ENCODE measurements at regions not wholly inside any gene's neighbourhood (a gene's known extent, or its start where the extent isn't known, plus 50 kb on each side); places are given as distances from the start of the nearest gene placed in this dataset.
"Not testable (repeated sequence)": the region's sequence is repeated elsewhere in the genome, so short reads cannot be mapped to it uniquely, and the experiment has no call there.

GRCh38 chr5:57642066-57642465 lies 159.5 kb upstream of the ACTBL2 start:
- Histone ChIP-seq H3K9me3 (ENCODE audit: insufficient read depth, low read length) (peaks cover 6% of the 10 kb centered on the region; the same call in 1 of the 2 replicates), H3K9ac (ENCODE audit: insufficient read length, low read depth) (no peak overlapping the region), H3K4me3 (ENCODE audit: insufficient read length, low read depth) (no peak overlapping the region), H3K27me3 (ENCODE audit: insufficient read depth, insufficient read length) (peaks cover 5% of the 10 kb centered on the region), H3K4me1 (ENCODE audit: insufficient read depth, insufficient read length) (no peaks in the 10 kb centered on the region), H3K36me3 (ENCODE audit: insufficient read depth, insufficient read length, low read length) (no peaks in the 10 kb centered on the region)
- DNase-seq (ENCODE audit: low read depth, low spot score) = peak; percentile 5
- TF ChIP-seq YY1 (IDR thresholded peaks at IDR 0.05; ENCODE audit: insufficient read depth, insufficient read length) (no peak), ZNF274 (IDR thresholded peaks at IDR 0.05; ENCODE audit: low read depth, low read length) (no peak), SUZ12 (IDR thresholded peaks at IDR 0.05; ENCODE audit: extremely low read depth, insufficient read depth, insufficient read length) (no peak)

DNA sequence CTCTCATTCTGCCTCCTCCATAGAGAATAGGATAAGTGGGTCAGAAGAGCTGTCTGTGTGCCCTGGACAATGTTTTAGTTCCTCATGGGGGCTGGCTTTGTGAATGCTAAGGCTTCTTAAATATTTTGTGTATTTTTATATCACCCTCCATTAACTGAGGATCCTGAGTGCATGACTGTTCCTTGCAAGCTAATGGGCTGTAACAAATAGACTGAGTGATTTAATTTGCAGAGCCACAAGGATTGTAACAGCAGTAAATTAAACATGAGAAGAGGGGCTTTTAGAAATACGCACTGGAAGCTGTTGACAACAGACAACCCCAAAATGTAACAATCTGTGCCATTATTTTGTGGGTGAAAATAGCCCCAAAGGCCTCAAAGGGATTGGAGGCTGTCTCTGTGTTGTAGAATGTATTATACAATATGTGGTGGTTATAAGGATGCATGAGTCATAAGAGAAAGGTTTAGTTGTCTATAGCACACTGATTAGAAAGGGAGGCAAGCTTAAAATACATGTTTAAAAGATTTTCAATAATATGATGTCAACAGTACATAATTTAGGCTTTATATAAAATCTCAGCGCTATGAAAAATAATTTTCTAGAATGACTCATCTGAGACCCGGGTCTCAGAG lies 152.7 kb upstream of the ACTBL2 start:
- Histone ChIP-seq H3K4me1 (ENCODE audit: insufficient read depth, insufficient read length) (no peaks in the 10 kb centered on the region), H3K9me3 (ENCODE audit: insufficient read depth, low read length) (no peaks in the 10 kb centered on the region), H3K27me3 (ENCODE audit: insufficient read depth, insufficient read length) (peaks cover 5% of the 10 kb centered on the region), H3K4me3 (ENCODE audit: insufficient read length, low read depth) (no peak overlapping the region), H3K9ac (ENCODE audit: insufficient read length, low read depth) (no peak overlapping the region), H3K36me3 (ENCODE audit: insufficient read depth, insufficient read length, low read length) (no peaks in the 10 kb centered on the region)
- no peak for DNase-seq (ENCODE audit: low read depth, low spot score)
- no peak for TF ChIP-seq SUZ12 (IDR thresholded peaks at IDR 0.05; ENCODE audit: extremely low read depth, insufficient read depth, insufficient read length)
- no peak for TF ChIP-seq ZNF274 (IDR thresholded peaks at IDR 0.05; ENCODE audit: low read depth, low read length)
- no peak for TF ChIP-seq YY1 (IDR thresholded peaks at IDR 0.05; ENCODE audit: insufficient read depth, insufficient read length)

GRCh38 chr5:57632937-57633336 lies 150.3 kb upstream of the ACTBL2 start:
- no peaks in the 10 kb centered on the region for H3K27me3 ChIP-seq (ENCODE audit: insufficient read depth, insufficient read length)
- H3K36me3 ChIP-seq (ENCODE audit: insufficient read depth, insufficient read length, low read length) = no peaks in the 10 kb centered on the region
- H3K4me3 ChIP-seq (ENCODE audit: insufficient read length, low read depth) = no peak overlapping the region
- no peak for DNase-seq (ENCODE audit: low read depth, low spot score)
- TF ChIP-seq YY1 (IDR thresholded peaks at IDR 0.05; ENCODE audit: insufficient read depth, insufficient read length) (no peak), SUZ12 (IDR thresholded peaks at IDR 0.05; ENCODE audit: extremely low read depth, insufficient read depth, insufficient read length) (no peak), ZNF274 (IDR thresholded peaks at IDR 0.05; ENCODE audit: low read depth, low read length) (no peak)
- no peaks in the 10 kb centered on the region for H3K4me1 ChIP-seq (ENCODE audit: insufficient read depth, insufficient read length)
- no peaks in the 10 kb centered on the region for H3K9me3 ChIP-seq (ENCODE audit: insufficient read depth, low read length)
- no peak overlapping the region for H3K9ac ChIP-seq (ENCODE audit: insufficient read length, low read depth)

DNA sequence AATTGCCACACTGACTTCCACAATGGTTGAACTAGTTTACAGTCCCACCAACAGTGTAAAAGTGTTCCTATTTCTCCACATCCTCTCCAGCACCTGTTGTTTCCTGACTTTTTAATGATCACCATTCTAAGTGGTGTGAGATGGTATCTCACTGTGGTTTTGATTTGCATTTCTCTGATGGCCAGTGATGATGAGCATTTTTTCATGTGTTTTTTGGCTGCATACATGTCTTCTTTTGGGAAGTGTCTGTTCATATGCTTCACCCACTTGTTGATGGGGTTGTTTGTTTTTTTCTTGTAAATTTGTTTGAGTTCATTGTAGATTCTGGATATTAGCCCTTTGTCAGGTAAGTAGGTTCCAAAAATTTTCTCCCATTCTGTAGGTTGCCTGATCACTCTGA lies 148.5 kb upstream of the ACTBL2 start:
- H3K9me3 ChIP-seq (ENCODE audit: insufficient read depth, low read length); H3K36me3 ChIP-seq (ENCODE audit: insufficient read depth, insufficient read length, low read length); H3K9ac ChIP-seq (ENCODE audit: insufficient read length, low read depth); H3K4me1 ChIP-seq (ENCODE audit: insufficient read depth, insufficient read length); DNase-seq (ENCODE audit: low read depth, low spot score); H3K4me3 ChIP-seq (ENCODE audit: insufficient read length, low read depth); H3K27me3 ChIP-seq (ENCODE audit: insufficient read depth, insufficient read length): not testable (repeated sequence)

GRCh38 chr5:57627661-57628060 lies 145.1 kb upstream of the ACTBL2 start:
- no peak for DNase-seq (ENCODE audit: low read depth, low spot score)
- no peaks in the 10 kb centered on the region for H3K4me1 ChIP-seq (ENCODE audit: insufficient read depth, insufficient read length)
- no peak overlapping the region for H3K9ac ChIP-seq (ENCODE audit: insufficient read length, low read depth)
- TF ChIP-seq SUZ12 (IDR thresholded peaks at IDR 0.05; ENCODE audit: extremely low read depth, insufficient read depth, insufficient read length) (no peak), ZNF274 (IDR thresholded peaks at IDR 0.05; ENCODE audit: low read depth, low read length) (no peak), YY1 (IDR thresholded peaks at IDR 0.05; ENCODE audit: insufficient read depth, insufficient read length) (no peak)
- no peaks in the 10 kb centered on the region for H3K9me3 ChIP-seq (ENCODE audit: insufficient read depth, low read length)
- H3K36me3 ChIP-seq (ENCODE audit: insufficient read depth, insufficient read length, low read length) = no peaks in the 10 kb centered on the region
- no peaks in the 10 kb centered on the region for H3K27me3 ChIP-seq (ENCODE audit: insufficient read depth, insufficient read length)
- no peak overlapping the region for H3K4me3 ChIP-seq (ENCODE audit: insufficient read length, low read depth)

DNA sequence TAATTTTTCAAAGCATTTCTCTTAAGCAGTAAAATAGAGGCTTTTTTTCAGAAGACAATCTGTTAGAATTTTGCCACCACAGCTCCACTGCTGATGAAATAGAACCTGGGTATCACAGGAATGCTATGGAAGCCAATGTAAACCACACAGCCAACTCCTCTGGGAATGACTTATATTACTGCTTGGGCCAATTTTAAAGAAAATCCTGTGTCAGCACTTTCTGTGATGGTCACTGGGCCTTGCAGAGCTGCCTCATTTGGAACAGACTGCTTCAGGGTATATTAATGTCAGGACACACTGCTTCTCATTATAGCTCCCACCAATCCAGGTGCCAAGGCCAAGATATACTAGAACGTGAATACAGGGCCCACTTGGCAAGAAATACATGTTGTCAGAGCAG lies 144.1 kb upstream of the ACTBL2 start:
- no peak for DNase-seq (ENCODE audit: low read depth, low spot score)
- H3K27me3 ChIP-seq (ENCODE audit: insufficient read depth, insufficient read length) = no peaks in the 10 kb centered on the region

GRCh38 chr5:57621624-57622023 lies 139.0 kb upstream of the ACTBL2 start:
- no peak for DNase-seq (ENCODE audit: low read depth, low spot score)
- Histone ChIP-seq H3K36me3 (ENCODE audit: insufficient read depth, insufficient read length, low read length) (no peaks in the 10 kb centered on the region), H3K27me3 (ENCODE audit: insufficient read depth, insufficient read length) (no peaks in the 10 kb centered on the region), H3K4me3 (ENCODE audit: insufficient read length, low read depth) (no peak overlapping the region), H3K4me1 (ENCODE audit: insufficient read depth, insufficient read length) (no peaks in the 10 kb centered on the region), H3K9ac (ENCODE audit: insufficient read length, low read depth) (no peak overlapping the region), H3K9me3 (ENCODE audit: insufficient read depth, low read length) (no peaks in the 10 kb centered on the region)
- TF ChIP-seq ZNF274 (IDR thresholded peaks at IDR 0.05; ENCODE audit: low read depth, low read length) (no peak), YY1 (IDR thresholded peaks at IDR 0.05; ENCODE audit: insufficient read depth, insufficient read length) (no peak), SUZ12 (IDR thresholded peaks at IDR 0.05; ENCODE audit: extremely low read depth, insufficient read depth, insufficient read length) (no peak)

More for the DNA sequence above, 144.1 kb upstream of the ACTBL2 start:
- Histone ChIP-seq H3K4me1 (ENCODE audit: insufficient read depth, insufficient read length) (no peaks in the 10 kb centered on the region), H3K9me3 (ENCODE audit: insufficient read depth, low read length) (no peaks in the 10 kb centered on the region), H3K36me3 (ENCODE audit: insufficient read depth, insufficient read length, low read length) (no peaks in the 10 kb centered on the region), H3K4me3 (ENCODE audit: insufficient read length, low read depth) (no peak overlapping the region), H3K9ac (ENCODE audit: insufficient read length, low read depth) (no peak overlapping the region)
- TF ChIP-seq YY1 (IDR thresholded peaks at IDR 0.05; ENCODE audit: insufficient read depth, insufficient read length) = no peak
- TF ChIP-seq SUZ12 (IDR thresholded peaks at IDR 0.05; ENCODE audit: extremely low read depth, insufficient read depth, insufficient read length) = no peak
- TF ChIP-seq ZNF274 (IDR thresholded peaks at IDR 0.05; ENCODE audit: low read depth, low read length) = no peak
